ENCODE measurements at regions not wholly inside any gene's neighbourhood (a gene's known extent, or its start where the extent isn't known, plus 50 kb on each side); places are given as distances from the start of the nearest gene placed in this dataset.

DNA sequence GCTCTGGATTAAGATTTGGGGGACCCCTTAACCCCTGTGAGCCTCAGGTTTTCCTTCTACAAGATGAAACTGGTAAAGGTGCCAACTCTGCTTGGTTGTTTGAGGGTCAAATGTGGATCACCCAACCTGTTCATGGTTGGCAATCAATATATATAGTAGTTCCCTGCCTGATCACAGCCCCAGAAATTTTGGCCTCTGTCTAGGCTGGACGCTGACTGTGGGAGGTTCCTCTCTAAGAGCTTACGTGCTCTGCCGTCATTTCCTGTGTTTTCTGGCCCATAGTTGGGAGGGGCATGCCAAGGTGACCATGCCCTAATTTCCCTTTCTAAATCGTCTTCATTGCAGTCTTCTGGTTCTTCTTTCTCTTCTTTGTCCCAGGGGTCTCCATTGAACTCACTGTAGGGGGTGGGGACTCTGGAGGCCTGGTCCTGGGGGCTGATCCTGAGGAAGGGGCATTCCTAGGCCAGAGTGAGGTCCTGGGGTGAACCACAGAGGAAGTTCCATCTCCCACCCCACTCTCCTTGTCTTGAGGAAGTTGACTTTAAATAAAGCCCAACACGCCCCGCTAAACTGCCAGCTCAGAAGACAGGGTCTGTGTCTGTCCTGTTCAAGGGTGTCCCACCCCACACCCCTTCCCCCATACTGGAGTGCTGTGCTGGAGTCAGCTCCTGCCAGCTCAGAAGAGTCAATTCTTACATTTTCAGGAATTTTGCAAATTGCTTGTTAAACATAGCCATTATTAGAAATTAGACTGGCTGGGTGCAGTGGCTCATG lies 98.9 kb upstream of the SDK1 start:
- TF ChIP-seq POLR2AphosphoS5 (IDR thresholded peaks at IDR 0.05) (no peak), POLR2A (IDR thresholded peaks at IDR 0.05) (no peak)
- TF ChIP-seq, protein P1, sequence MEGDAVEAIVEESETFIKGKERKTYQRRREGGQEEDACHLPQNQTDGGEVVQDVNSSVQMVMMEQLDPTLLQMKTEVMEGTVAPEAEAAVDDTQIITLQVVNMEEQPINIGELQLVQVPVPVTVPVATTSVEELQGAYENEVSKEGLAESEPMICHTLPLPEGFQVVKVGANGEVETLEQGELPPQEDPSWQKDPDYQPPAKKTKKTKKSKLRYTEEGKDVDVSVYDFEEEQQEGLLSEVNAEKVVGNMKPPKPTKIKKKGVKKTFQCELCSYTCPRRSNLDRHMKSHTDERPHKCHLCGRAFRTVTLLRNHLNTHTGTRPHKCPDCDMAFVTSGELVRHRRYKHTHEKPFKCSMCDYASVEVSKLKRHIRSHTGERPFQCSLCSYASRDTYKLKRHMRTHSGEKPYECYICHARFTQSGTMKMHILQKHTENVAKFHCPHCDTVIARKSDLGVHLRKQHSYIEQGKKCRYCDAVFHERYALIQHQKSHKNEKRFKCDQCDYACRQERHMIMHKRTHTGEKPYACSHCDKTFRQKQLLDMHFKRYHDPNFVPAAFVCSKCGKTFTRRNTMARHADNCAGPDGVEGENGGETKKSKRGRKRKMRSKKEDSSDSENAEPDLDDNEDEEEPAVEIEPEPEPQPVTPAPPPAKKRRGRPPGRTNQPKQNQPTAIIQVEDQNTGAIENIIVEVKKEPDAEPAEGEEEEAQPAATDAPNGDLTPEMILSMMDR (IDR thresholded peaks at IDR 0.05), result no peak

DNA sequence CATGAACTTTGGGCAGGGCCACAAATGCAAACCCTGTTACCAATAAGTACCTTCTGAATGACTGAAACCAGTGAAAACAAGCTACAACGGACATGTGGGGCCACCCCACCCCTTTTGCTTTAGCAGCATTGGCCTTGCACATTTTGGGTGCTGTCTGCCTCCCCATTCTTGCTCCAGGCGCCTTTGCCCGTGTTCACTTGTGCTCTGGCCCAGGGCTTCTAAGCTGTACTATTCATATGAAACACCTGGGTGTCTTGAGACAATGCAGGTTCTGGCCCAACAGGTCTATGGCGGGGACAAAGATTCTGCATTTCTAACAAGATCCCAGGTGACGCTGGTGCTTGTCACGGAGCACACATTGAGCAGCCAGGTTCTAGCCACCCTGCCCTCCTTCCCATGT lies 96.5 kb upstream of the SDK1 start:
- intact Hi-C loops (cut with DNase I; ENCODE audit: low total_unique reads), result no loop called here

More for the DNA sequence above, 98.9 kb upstream of the SDK1 start:
- no peaks in the 10 kb centered on the region for H3K36me3 ChIP-seq
- H3K4me3 ChIP-seq, result no peak overlapping the region
- peaks cover 0 to 9% of the 10 kb centered on the region in 2 donors for H3K9me3 ChIP-seq
- intact Hi-C loops (cut with DNase I; ENCODE audit: low total_unique reads), result no loop called here
- H3K27ac ChIP-seq, result no peak overlapping the region
- no peaks in the 10 kb centered on the region for H3K4me1 ChIP-seq
- H3K27me3 ChIP-seq, result no peaks in the 10 kb centered on the region
- peak in 1 of 2 donors; percentile 12 for DNase-seq (ENCODE audit: low spot score in 2 of 2)

DNA sequence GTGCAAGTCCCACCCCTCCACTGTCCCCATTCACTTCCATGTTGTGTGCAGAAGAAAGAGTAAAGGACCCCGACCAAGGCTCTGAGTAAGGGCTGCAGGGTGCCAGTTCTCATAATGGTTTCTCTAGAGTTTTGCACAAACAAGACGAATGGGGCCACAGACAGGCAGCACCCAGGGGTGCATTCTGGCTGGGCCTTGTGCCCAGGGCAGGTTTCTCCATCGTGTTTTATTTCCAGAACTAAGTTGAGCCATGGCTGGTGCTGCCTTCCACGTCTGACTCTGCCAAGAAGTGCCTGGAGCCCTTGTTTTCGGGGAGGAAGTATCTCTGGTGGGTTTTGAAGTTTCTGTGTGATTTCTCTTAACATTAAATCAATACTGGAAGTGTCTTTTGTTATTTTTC lies 95.0 kb upstream of the SDK1 start:
- Histone ChIP-seq H3K9me3 (no peaks in the 10 kb centered on the region), H3K36me3 (no peaks in the 10 kb centered on the region), H3K4me1 (no peaks in the 10 kb centered on the region), H3K4me3 (no peak overlapping the region), H3K27me3 (no peaks in the 10 kb centered on the region), H3K27ac (no peak overlapping the region)
- TF ChIP-seq, protein P1 (IDR thresholded peaks at IDR 0.05), result no peak
- TF ChIP-seq POLR2A (IDR thresholded peaks at IDR 0.05) (no peak), POLR2AphosphoS5 (IDR thresholded peaks at IDR 0.05) (no peak)
- intact Hi-C loops (cut with DNase I; ENCODE audit: low total_unique reads), result no loop called here
- no peak for DNase-seq (ENCODE audit: low spot score in 2 of 2)

More for the DNA sequence above, 96.5 kb upstream of the SDK1 start:
- no peak for DNase-seq (ENCODE audit: low spot score in 2 of 2)
- no peaks in the 10 kb centered on the region for H3K4me1 ChIP-seq
- H3K9me3 ChIP-seq, result peaks cover 0 to under 1% of the 10 kb centered on the region in 2 donors
- no peaks in the 10 kb centered on the region for H3K36me3 ChIP-seq
- H3K4me3 ChIP-seq, result no peak overlapping the region
- no peak overlapping the region for H3K27ac ChIP-seq
- no peak for TF ChIP-seq POLR2A (IDR thresholded peaks at IDR 0.05)
- TF ChIP-seq, protein P1 (IDR thresholded peaks at IDR 0.05), result no peak
- no peak for TF ChIP-seq POLR2AphosphoS5 (IDR thresholded peaks at IDR 0.05)
- no peaks in the 10 kb centered on the region for H3K27me3 ChIP-seq

DNA sequence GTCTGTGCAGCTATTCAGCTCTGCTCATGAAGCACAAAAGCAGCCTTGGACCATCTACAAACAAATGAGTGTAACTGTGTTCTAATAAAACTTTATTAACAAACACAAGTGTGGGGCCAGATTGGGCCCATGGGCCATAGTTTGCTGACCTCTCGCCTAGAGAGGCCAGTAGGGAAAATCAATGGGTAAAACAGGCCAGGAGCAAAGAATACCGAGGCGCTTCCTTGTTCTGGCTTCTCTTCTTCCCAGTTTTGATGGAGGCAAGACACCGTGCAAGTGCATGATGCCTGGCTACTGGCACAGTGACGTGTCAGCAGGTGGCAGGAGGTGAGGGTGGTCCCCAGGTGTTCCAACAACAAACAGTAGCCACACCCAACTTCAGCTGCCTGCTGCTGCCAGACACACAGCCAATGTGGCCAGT lies 94.3 kb upstream of the SDK1 start:
- Histone ChIP-seq H3K4me3 (no peak overlapping the region), H3K27ac (no peak overlapping the region), H3K9me3 (no peaks in the 10 kb centered on the region), H3K4me1 (no peaks in the 10 kb centered on the region), H3K36me3 (no peaks in the 10 kb centered on the region), H3K27me3 (no peaks in the 10 kb centered on the region)
- DNase-seq (ENCODE audit: low spot score in 2 of 2), result no peak
- no peak for TF ChIP-seq POLR2AphosphoS5 (IDR thresholded peaks at IDR 0.05)
- intact Hi-C loops (cut with DNase I; ENCODE audit: low total_unique reads), result no loop called here

DNA sequence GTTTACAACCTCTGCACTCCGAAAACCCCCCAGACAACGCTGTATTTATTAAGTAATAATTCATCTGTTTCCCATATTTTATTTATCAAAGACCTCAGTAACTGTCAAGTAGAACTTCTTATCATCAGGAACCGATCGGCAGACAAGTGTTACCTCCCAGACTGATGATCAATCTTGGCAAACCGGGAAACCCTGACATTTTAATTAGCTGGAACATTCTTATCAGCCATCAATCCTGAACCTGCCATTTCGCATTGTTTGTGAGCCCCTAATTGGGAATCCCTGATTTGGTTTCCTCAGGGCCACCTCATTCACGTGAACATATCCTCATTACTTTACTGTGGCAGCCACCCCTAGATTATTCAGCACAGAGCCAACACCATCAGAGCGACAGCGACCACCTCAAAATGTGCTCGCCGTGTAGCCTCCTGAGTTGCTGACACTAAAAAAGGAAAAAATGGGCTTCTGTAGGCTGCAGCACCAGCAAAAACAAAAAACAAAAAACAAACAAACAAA lies 93.6 kb upstream of the SDK1 start:
- no peaks in the 10 kb centered on the region for H3K36me3 ChIP-seq
- TF ChIP-seq POLR2AphosphoS5 (IDR thresholded peaks at IDR 0.05) (no peak), POLR2A (IDR thresholded peaks at IDR 0.05) (no peak)
- TF ChIP-seq, protein P1 (IDR thresholded peaks at IDR 0.05), result no peak
- intact Hi-C loops (cut with DNase I; ENCODE audit: low total_unique reads), result no loop called here
- no peaks in the 10 kb centered on the region for H3K4me1 ChIP-seq
- DNase-seq (ENCODE audit: low spot score in 2 of 2), result no peak
- no peaks in the 10 kb centered on the region for H3K9me3 ChIP-seq
- no peaks in the 10 kb centered on the region for H3K27me3 ChIP-seq
- H3K27ac ChIP-seq, result no peak overlapping the region
- H3K4me3 ChIP-seq, result no peak overlapping the region
